Upper lobe of left lung (tissue), 6 donors: ENCODE measurements at regions not wholly inside any gene's neighbourhood (a gene's known extent, or its start where the extent isn't known, plus 50 kb on each side); places are given as distances from the start of the nearest gene placed in this dataset.

Experiments used
- ATAC-seq, 2 donors: fragments of 200-7000 bp; cut with Tn5 transposase; one replicate each; pipeline ENCODE4 v1.9.1; 2022; ENCODE audit warnings: mild to moderate bottlenecking in 2 of 2, moderate library complexity in 2 of 2; ENCODE audit not compliant: low FRiP score in 2 of 2
- DNase-seq, 2 donors: peaks; one replicate each; pipeline ENCODE4 v3.0.0-alpha.2; 2019 to 2020
- H3K27ac ChIP-seq, 4 donors: fragments of 200-600 bp; sonication (generic); one replicate each; pipeline ENCODE4 v1.5.1; 2016 to 2019
- H3K27me3 ChIP-seq, 4 donors: fragments of 200-600 bp; sonication (generic); one replicate each; pipeline ENCODE4 v1.5.1; 2017 to 2019
- H3K36me3 ChIP-seq, 4 donors: fragments of 200-600 bp; sonication (generic); one replicate each; pipeline ENCODE4 v1.5.1; 2016 to 2019
- H3K4me1 ChIP-seq, 4 donors: fragments of 200-600 bp; sonication (generic); one replicate each; pipeline ENCODE4 v1.5.1; 2018 to 2019
- H3K4me3 ChIP-seq, 4 donors: fragments of 200-600 bp; sonication (generic); one replicate each; pipeline ENCODE4 v1.5.1; 2017 to 2019; ENCODE audit warnings: mild to moderate bottlenecking in 2 of 4, moderate library complexity in 1 of 4
- H3K9me3 ChIP-seq, 4 donors: fragments of 200-600 bp; sonication (generic); one replicate each; pipeline ENCODE4 v1.5.1; 2018 to 2019
- CTCF ChIP-seq, 6 experiments: fragments of 450-650 bp in 4 of 6; fragments of 200-600 bp in 2 of 6; sonication (generic) in 2 of 6; IDR thresholded peaks; one replicate each; pipeline ENCODE4 v1.5.1; 2016 to 2019; ENCODE audit warnings: antibody characterized with exemption in 6 of 6
- EP300 ChIP-seq, 4 donors: sonication (generic); formaldehyde crosslinking; IDR thresholded peaks; one replicate each; pipeline ENCODE4 v1.5.1; 2017; ENCODE audit warnings: antibody characterized with exemption in 4 of 4, control low read depth in 2 of 4
- POLR2A ChIP-seq, 4 donors: fragments of 450-650 bp; IDR thresholded peaks; one replicate each; pipeline ENCODE4 v1.5.1; 2016 to 2017; ENCODE audit warnings: antibody characterized with exemption in 4 of 4, mild to moderate bottlenecking in 2 of 4
- POLR2AphosphoS5 ChIP-seq, 2 donors: sonication (generic); formaldehyde crosslinking; IDR thresholded peaks; one replicate each; pipeline ENCODE4 v1.5.1; 2017; ENCODE audit warnings: antibody characterized with exemption in 2 of 2
- WGBS, 2 donors: methylation state at CpG; one replicate each; pipeline ENCODE4 v1.1.5; 2017 to 2018; 5-methylcytosine and 5-hydroxymethylcytosine counted together
- donor health status: DM: no; HTN: no; CAD: no; lungs with moderate emphysema.
- donor health status: DM: no; HTN: yes; CAD: no; lungs with severe emphysema.

GRCh38 chr9:6121707-6122106 is 93.9 kb upstream of the IL33 start:
- ATAC-seq (no peak), DNase-seq (no peak)
- TF ChIP-seq EP300 (IDR thresholded peaks at IDR 0.05) = no peak
- TF ChIP-seq CTCF (IDR thresholded peaks at IDR 0.05) = no peak
- TF ChIP-seq POLR2AphosphoS5 (IDR thresholded peaks at IDR 0.05) = no peak
- no peak for TF ChIP-seq POLR2A (IDR thresholded peaks at IDR 0.05)
- WGBS, 2 donors = 56 to 69% methylated on average over 1 of the region's 1 CpG
- Histone ChIP-seq H3K4me1 (peaks cover 0 to 2% (median 0%) of the 10 kb centered on the region in 4 donors), H3K27me3 (no peaks in the 10 kb centered on the region), H3K27ac (no peak overlapping the region), H3K36me3 (no peaks in the 10 kb centered on the region), H3K4me3 (no peak overlapping the region), H3K9me3 (no peaks in the 10 kb centered on the region)

GRCh38 chr9:6114424-6114823 is 99.0 kb upstream of the RANBP6 start:
- Histone ChIP-seq H3K4me3 (no peak overlapping the region), H3K9me3 (no peaks in the 10 kb centered on the region), H3K27ac (no peak overlapping the region), H3K36me3 (no peaks in the 10 kb centered on the region), H3K4me1 (no peaks in the 10 kb centered on the region), H3K27me3 (no peaks in the 10 kb centered on the region)
- no peak for DNase-seq
- ATAC-seq = peak; percentile 20 to 40
- TF ChIP-seq CTCF (IDR thresholded peaks at IDR 0.05) (no peak), EP300 (IDR thresholded peaks at IDR 0.05) (no peak), POLR2A (IDR thresholded peaks at IDR 0.05) (no peak), POLR2AphosphoS5 (IDR thresholded peaks at IDR 0.05) (no peak)
- WGBS, 2 donors = 92 to 98% methylated on average over 2 to 6 of the region's 6 CpGs

- no peak overlapping the region for H3K4me3 ChIP-seq
- no peaks in the 10 kb centered on the region for H3K9me3 ChIP-seq
- no peaks in the 10 kb centered on the region for H3K36me3 ChIP-seq
- TF ChIP-seq EP300 (IDR thresholded peaks at IDR 0.05) (no peak), POLR2AphosphoS5 (IDR thresholded peaks at IDR 0.05) (no peak), CTCF (IDR thresholded peaks at IDR 0.05) (no peak), POLR2A (IDR thresholded peaks at IDR 0.05) (no peak)
- ATAC-seq (no peak), DNase-seq (peak in 1 of 2 donors; percentile 39)
- WGBS, 2 donors = 57 to 92% methylated on average over 2 to 5 of the region's 6 CpGs
- H3K4me1 ChIP-seq = no peaks in the 10 kb centered on the region
- H3K27me3 ChIP-seq = no peaks in the 10 kb centered on the region
- no peak overlapping the region for H3K27ac ChIP-seq
These were observed 98.4 kb upstream of the RANBP6 start for GRCh38 chr9:6113819-6114218.

- peak in 1 of 2 donors; percentile 58 for ATAC-seq
- 88 to 91% methylated on average over 5 of the region's 5 CpGs for WGBS, 2 donors
- no peak for DNase-seq
- Histone ChIP-seq H3K27ac (no peak overlapping the region), H3K4me3 (no peak overlapping the region), H3K9me3 (no peaks in the 10 kb centered on the region), H3K27me3 (no peaks in the 10 kb centered on the region), H3K36me3 (no peaks in the 10 kb centered on the region), H3K4me1 (no peaks in the 10 kb centered on the region)
- TF ChIP-seq EP300 (IDR thresholded peaks at IDR 0.05) (no peak), POLR2A (IDR thresholded peaks at IDR 0.05) (no peak)
These were observed 97.9 kb upstream of the RANBP6 start for GRCh38 chr9:6113312-6113711.

GRCh38 chr9:6109986-6110385 is 94.6 kb upstream of the RANBP6 start:
- ATAC-seq (no peak), DNase-seq (no peak)
- Histone ChIP-seq H3K27me3 (no peaks in the 10 kb centered on the region), H3K9me3 (no peaks in the 10 kb centered on the region), H3K27ac (no peak overlapping the region), H3K4me1 (peaks cover 0 to 6% (median 2%) of the 10 kb centered on the region in 4 donors), H3K36me3 (no peaks in the 10 kb centered on the region), H3K4me3 (no peak overlapping the region)
- WGBS, 2 donors = 79 to 85% methylated on average over 2 of the region's 2 CpGs
- TF ChIP-seq EP300 (IDR thresholded peaks at IDR 0.05) (no peak), POLR2A (IDR thresholded peaks at IDR 0.05) (no peak), CTCF (IDR thresholded peaks at IDR 0.05) (no peak), POLR2AphosphoS5 (IDR thresholded peaks at IDR 0.05) (no peak)
